CD4-positive, alpha-beta T cell (primary cell): ENCODE measurements at regions not wholly inside any gene's neighbourhood (a gene's known extent, or its start where the extent isn't known, plus 50 kb on each side); places are given as distances from the start of the nearest gene placed in this dataset.

Experiments used
- ATAC-seq: fragments of 200-7000 bp; cut with Tn5 transposase; one replicate; pipeline ENCODE4 v1.10.0; 2022; ENCODE audit warnings: mild to moderate bottlenecking; ENCODE audit not compliant: poor library complexity
- CTCF ChIA-PET: fragments of 350-600 bp; sonication (Branson Sonifier 250); formaldehyde crosslinking; loops from one replicate; lab custom pipeline; 2021; ENCODE audit warnings: antibody characterized with exemption, inconsistent platforms; lab: Charles Lee
- POLR2A ChIA-PET: fragments of 350-600 bp; sonication (Branson Sonifier 250); formaldehyde crosslinking; loops from one replicate; lab custom pipeline; 2021; ENCODE audit warnings: antibody characterized with exemption, inconsistent platforms; lab: Charles Lee
- DNase-seq, 14 experiments: peaks; one replicate each; pipeline ENCODE4 v3.0.0-alpha.2; 2013 to 2020; ENCODE audit warnings: mixed read lengths in 2 of 14
- H3K27ac ChIP-seq, 2 donors: one replicate each; pipeline versions ENCODE4 v1.5.1 to v1.7.0; 2013; ENCODE audit warnings: low read length in 2 of 2, low read depth in 1 of 2, mild to moderate bottlenecking in 1 of 2
- H3K27me3 ChIP-seq, 2 experiments: 1 replicate in 1 of 2; 2 replicates in 1 of 2; pipeline versions ENCODE4 v1.6.1 to v1.7.0; 2013; ENCODE audit warnings: low read length in 2 of 2, control low read depth in 1 of 2, mild to moderate bottlenecking in 1 of 2, moderate library complexity in 1 of 2; ENCODE audit not compliant: insufficient read depth in 2 of 2, control insufficient read depth in 1 of 2
- H3K36me3 ChIP-seq: one replicate; pipeline ENCODE4 v1.6.1; 2013; ENCODE audit warnings: low read length, control low read depth; ENCODE audit not compliant: insufficient read depth
- H3K4me1 ChIP-seq: one replicate; pipeline ENCODE4 v1.6.1; 2013; ENCODE audit warnings: low read length, control low read depth; ENCODE audit not compliant: insufficient read depth
- H3K4me3 ChIP-seq: one replicate; pipeline ENCODE4 v1.5.1; 2013; ENCODE audit warnings: mild to moderate bottlenecking, low read length, moderate library complexity
- H3K9me3 ChIP-seq, 2 experiments: 1 replicate in 1 of 2; 2 replicates in 1 of 2; pipeline versions ENCODE4 v1.6.1 to v1.7.0; 2013; ENCODE audit warnings: low read length in 2 of 2, mild to moderate bottlenecking in 2 of 2, control low read depth in 1 of 2, moderate library complexity in 1 of 2; ENCODE audit not compliant: control insufficient read depth in 1 of 2, insufficient read depth in 1 of 2
- H3K27ac Mint-ChIP-seq: one replicate; pipeline ENCODE4 v1.8.0; 2020; ENCODE audit warnings: mixed read lengths
- H3K27me3 Mint-ChIP-seq: one replicate; pipeline ENCODE4 v1.8.0; 2021; ENCODE audit warnings: mixed read lengths
- H3K36me3 Mint-ChIP-seq: one replicate; pipeline ENCODE4 v1.8.0; 2021; ENCODE audit warnings: low read depth, mixed read lengths
- H3K4me1 Mint-ChIP-seq: one replicate; pipeline ENCODE4 v1.8.0; 2021; ENCODE audit warnings: low read depth, mixed read lengths
- H3K4me3 Mint-ChIP-seq: one replicate; pipeline ENCODE4 v1.8.0; 2020; ENCODE audit warnings: mild to moderate bottlenecking, mixed read lengths
- H3K9me3 Mint-ChIP-seq: one replicate; pipeline ENCODE4 v1.8.0; 2020; ENCODE audit warnings: mixed read lengths
- CTCF ChIP-seq: fragments of 200-600 bp; IDR thresholded peaks from one replicate; pipeline ENCODE4 v1.8.0; 2022; ENCODE audit warnings: antibody characterized with exemption, mild to moderate bottlenecking
- intact Hi-C, 2 experiments: fragments of 100-400 bp; cut with DNase I in 1 of 2; cut with micrococcal nuclease in 1 of 2; formaldehyde crosslinking; loops; one replicate each; pipeline versions ENCODE4 v1.15.1 to v1.9.0; 2023 to 2025; cut with DNase I, micrococcal nuclease

DNA sequence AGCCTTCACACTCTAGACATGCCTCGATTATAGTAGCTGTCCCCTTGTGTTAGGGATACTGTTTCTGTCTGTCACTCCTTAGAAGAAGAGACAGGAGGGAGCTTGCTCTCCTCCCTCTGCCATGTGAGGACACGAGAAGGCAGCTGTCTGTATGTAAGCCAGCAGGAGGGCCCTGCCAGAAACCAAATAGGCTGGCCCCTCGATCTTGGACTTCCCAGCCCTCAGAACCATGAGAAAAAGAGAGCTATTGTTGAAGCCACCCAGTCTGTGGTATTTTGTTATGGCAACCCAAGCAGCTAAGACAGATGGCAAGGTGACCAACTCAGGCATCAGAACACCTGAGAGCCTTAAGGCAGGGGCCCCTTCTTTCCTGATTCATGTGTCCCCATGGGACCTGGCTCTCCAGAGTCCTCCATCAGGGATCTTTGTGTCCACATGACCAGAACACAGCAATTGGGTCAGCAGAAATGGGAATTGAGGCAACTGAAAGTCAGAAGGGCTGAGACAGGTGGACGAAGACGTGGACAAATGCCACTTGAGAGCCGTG lies 65.6 kb upstream of the NPAS1 start:
- CTCF ChIA-PET: interaction anchor here (0.8 to 3.1 kb wide), 4 partner anchors 9 to 38 kb away, joined by 3 to 7 read pairs (median 4); no protein-coding TSS in a partner anchor
- no peak for TF ChIP-seq CTCF
- Mint-ChIP-seq H3K27me3 (no peaks in the 10 kb centered on the region), H3K4me1 (peaks cover 73% of the 10 kb centered on the region), H3K27ac (peak overlapping the region; percentile 90), H3K9me3 (no peaks in the 10 kb centered on the region), H3K4me3 (peak overlapping the region; percentile 83), H3K36me3 (no peaks in the 10 kb centered on the region)
- peak overlapping the region; percentile 52 to 73 for H3K27ac ChIP-seq
- DNase-seq: no peak
- H3K4me1 ChIP-seq: peaks cover 84% of the 10 kb centered on the region
- no peaks in the 10 kb centered on the region for H3K27me3 ChIP-seq
- POLR2A ChIA-PET: interaction anchor here (0.9 to 3.0 kb wide), 4 partner anchors 8 to 92 kb away, joined by 4 to 20 read pairs (median 6); no protein-coding TSS in a partner anchor
- ATAC-seq: no peak
- no peaks in the 10 kb centered on the region for H3K9me3 ChIP-seq
- H3K36me3 ChIP-seq: no peaks in the 10 kb centered on the region
- intact Hi-C loops: loop anchor here in 1 of 2 experiments (2.0 kb wide), 1 partner anchor 17 kb away; no protein-coding TSS in a partner anchor
- H3K4me3 ChIP-seq: peak overlapping the region; percentile 53

DNA sequence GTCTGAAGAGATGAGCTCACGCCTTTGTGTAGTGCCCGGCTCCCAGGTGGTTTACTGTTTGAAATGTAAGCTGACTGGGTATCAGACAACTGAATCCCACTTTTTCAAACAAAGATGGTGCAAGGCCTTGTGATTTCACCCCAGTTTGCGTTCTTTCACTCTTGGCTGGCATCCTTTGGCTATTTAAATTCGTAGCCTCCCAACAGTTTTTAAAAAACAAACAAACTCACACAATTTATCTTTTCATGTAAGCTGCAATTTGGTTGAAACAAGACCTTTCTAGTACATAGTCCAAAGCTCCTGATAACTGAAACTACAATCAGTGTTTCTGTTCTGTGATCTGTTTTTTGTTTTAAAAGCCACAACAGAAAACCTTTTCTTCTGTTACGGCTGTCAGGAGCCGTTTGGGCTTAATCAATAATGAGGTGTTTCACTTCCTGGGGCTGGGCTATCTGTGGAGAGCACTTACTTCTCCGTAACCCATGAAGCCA lies 65.1 kb upstream of the NPAS1 start:
- Histone ChIP-seq H3K27me3 (no peaks in the 10 kb centered on the region), H3K36me3 (no peaks in the 10 kb centered on the region), H3K9me3 (no peaks in the 10 kb centered on the region), H3K4me3 (peak overlapping the region; percentile 53), H3K27ac (peak overlapping the region; percentile 52 to 73), H3K4me1 (peaks cover 84% of the 10 kb centered on the region)
- CTCF ChIA-PET: interaction anchor here (0.5 to 3.1 kb wide), 5 partner anchors 10 to 1231 kb away, joined by 3 to 7 read pairs (median 4); no protein-coding TSS in a partner anchor
- no peak for ATAC-seq
- Mint-ChIP-seq H3K27ac (peak overlapping the region; percentile 90), H3K4me1 (peaks cover 73% of the 10 kb centered on the region), H3K9me3 (no peaks in the 10 kb centered on the region), H3K4me3 (peak overlapping the region; percentile 83), H3K27me3 (no peaks in the 10 kb centered on the region), H3K36me3 (no peaks in the 10 kb centered on the region)
- intact Hi-C loops: loop anchor here in 1 of 2 experiments (2.0 kb wide), 1 partner anchor 18 kb away; no protein-coding TSS in a partner anchor
- POLR2A ChIA-PET: interaction anchor here (0.9 to 3.0 kb wide), 10 partner anchors 9 to 282 kb away, joined by 3 to 20 read pairs (median 6); no protein-coding TSS in a partner anchor
- TF ChIP-seq CTCF: no peak
- peak in 4 of 14 experiments; percentile 20 to 40 (median 33) for DNase-seq

DNA sequence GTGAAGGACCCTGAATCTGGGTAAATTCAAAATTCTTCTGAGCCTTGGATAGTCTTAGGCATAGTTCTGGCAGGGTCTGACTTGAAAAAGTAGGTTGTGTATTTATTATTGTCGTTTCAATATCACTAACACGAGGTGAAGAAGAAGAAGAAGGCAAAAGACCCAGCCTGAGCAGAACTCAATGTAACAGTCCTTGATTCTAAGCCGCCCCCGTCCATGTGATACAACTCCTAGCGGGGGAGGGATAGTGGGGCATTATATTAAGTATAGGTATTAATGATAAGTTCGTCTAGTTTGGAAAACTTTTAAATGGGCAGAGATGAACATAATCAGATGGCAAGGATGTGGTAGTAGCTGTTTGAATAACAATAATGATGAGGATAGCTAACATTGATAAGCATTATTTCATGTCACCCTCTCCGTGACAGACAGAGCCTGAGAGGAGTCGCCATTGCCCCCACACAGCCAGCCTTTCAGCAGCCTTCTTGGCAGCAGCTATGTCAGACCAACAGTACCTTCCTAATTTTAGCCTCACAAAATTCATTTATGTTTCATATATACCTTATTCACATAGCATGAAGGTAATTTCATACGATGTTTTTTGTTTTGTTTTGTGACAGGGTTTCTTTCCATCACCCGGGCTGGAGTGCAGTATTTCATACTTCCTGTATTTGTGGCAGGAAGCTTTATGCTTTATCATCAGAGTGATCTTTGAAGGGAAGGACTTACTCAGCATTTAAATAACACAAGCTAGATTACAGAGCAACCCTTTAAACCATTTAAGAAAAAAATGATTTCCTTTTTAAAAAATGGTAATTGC lies 64.4 kb upstream of the NPAS1 start:
- peak; percentile 90 for ATAC-seq

More for the DNA sequence above, 64.4 kb upstream of the NPAS1 start:
- no peaks in the 10 kb centered on the region for H3K9me3 Mint-ChIP-seq
- no peaks in the 10 kb centered on the region for H3K36me3 Mint-ChIP-seq
- no peaks in the 10 kb centered on the region for H3K9me3 ChIP-seq
- peak overlapping the region; percentile 52 to 73 for H3K27ac ChIP-seq
- no peaks in the 10 kb centered on the region for H3K27me3 Mint-ChIP-seq
- intact Hi-C loops: loop anchor here in 1 of 2 experiments (2.0 to 5.0 kb wide), 2 partner anchors 18 to 43 kb away; no protein-coding TSS in a partner anchor
- peak overlapping the region; percentile 83 for H3K4me3 Mint-ChIP-seq
- peak overlapping the region; percentile 90 for H3K27ac Mint-ChIP-seq
- POLR2A ChIA-PET: interaction anchor here (0.6 to 3.0 kb wide), 16 partner anchors 10 to 343 kb away, joined by 3 to 20 read pairs (median 4); partner anchors contain the start of gene TMEM160
- no peak for TF ChIP-seq CTCF
- peaks cover 84% of the 10 kb centered on the region for H3K4me1 ChIP-seq
- peak in 9 of 14 experiments; percentile 4 to 84 (median 27) for DNase-seq
- H3K36me3 ChIP-seq: no peaks in the 10 kb centered on the region
- H3K4me3 ChIP-seq: peak overlapping the region; percentile 53
- no peaks in the 10 kb centered on the region for H3K27me3 ChIP-seq
- H3K4me1 Mint-ChIP-seq: peaks cover 78% of the 10 kb centered on the region
- CTCF ChIA-PET: interaction anchor here (0.5 to 3.1 kb wide), 7 partner anchors 10 to 1230 kb away, joined by 3 to 7 read pairs (median 3); no protein-coding TSS in a partner anchor
